ENCODE measurements at regions not wholly inside any gene's neighbourhood (a gene's known extent, or its start where the extent isn't known, plus 50 kb on each side); places are given as distances from the start of the nearest gene placed in this dataset.
A peak's percentile ranks its signal among the peaks of the same experiment; 100 is the strongest.
"Not testable (repeated sequence)": the region's sequence is repeated elsewhere in the genome, so short reads cannot be mapped to it uniquely, and the experiment has no call there.

DNA sequence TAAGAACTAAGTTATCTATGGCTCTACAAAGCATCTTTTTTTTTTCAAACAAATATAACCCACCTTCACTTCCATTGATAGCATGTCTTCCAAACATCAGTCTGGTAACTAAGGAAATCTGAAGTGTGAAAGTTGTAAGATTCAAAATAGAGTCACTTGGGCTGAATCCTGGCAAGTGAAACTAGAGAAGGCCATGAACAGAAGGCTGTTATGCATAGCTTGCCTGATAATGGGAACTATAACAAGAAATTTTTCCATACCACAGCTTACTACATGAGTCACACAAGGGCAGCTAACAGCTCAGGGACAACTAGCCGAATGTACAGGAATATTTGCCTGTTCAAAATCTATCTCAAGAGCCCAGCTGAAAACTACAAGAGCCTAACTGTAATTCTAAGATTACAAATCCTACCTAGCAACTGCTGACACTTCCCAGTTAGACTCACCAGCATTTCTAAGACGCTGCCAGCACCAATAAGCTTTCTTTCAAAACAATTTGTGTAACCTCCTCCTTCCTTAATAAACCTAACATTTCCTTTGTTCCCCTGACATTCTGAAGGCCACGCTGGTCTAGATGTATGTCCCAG is 1066.5 kb downstream of the PLOD2 start:
- DNase-seq: peak; percentile 63

DNA sequence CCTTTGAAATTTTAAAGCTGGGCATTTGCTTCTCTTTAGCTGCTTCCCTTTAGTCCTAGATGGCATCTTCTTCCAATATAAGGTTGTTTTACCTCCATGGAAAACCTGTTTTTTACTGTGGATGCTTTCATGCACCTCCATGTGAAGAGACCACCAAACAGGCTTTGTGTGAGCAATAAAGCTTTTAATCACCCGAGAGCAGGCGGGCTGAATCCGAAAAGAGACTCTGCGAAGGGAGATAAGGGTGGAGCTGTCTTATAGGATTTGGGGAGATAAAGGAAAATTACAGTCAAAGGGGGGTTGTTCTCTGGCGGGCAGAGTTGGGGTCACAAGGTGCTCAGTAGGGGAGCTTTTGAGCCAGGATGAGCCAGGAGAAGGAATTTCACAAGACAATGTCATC is 1049.8 kb downstream of the PLOD2 start:
- not testable (repeated sequence) for DNase-seq

DNA sequence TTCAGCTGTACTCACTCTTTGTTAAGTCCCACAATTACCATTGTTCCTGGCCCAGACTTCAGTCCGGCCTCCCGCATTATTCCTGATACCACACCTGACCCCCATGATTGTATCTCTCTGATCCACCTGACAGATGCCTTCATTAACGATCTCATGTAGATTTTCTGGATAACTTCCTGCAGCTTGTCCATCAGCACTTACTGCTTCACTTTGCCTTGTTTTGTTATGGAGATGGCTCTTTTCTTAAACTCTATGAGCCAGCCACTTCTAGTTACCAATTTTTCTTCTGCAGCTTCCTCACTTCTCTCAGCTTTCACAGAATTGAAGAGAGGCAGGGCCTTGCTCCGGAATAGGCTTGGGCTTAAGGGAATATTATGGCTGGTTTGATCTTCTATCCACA is 1044.2 kb downstream of the PLOD2 start:
- DNase-seq: no peak

DNA sequence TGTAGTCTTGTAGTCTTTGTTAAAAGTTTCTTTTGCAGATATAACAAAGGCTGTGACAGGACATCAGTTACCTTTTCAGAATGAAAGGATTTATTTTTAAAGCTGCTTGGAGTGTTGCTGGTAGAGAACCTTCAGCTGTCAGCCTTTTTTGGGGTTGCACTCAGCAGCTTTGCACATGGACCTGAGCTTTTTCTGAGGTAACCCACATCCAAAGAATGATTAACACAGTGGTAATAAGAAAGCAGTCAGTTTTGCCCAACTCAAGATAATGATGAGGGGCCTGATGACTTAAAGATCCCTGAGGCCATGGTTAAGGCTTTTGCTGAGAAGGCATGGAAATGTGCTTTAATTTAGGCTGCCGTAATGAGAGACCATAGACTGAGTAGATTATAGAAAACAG is 1042.7 kb downstream of the PLOD2 start:
- no peak for DNase-seq

DNA sequence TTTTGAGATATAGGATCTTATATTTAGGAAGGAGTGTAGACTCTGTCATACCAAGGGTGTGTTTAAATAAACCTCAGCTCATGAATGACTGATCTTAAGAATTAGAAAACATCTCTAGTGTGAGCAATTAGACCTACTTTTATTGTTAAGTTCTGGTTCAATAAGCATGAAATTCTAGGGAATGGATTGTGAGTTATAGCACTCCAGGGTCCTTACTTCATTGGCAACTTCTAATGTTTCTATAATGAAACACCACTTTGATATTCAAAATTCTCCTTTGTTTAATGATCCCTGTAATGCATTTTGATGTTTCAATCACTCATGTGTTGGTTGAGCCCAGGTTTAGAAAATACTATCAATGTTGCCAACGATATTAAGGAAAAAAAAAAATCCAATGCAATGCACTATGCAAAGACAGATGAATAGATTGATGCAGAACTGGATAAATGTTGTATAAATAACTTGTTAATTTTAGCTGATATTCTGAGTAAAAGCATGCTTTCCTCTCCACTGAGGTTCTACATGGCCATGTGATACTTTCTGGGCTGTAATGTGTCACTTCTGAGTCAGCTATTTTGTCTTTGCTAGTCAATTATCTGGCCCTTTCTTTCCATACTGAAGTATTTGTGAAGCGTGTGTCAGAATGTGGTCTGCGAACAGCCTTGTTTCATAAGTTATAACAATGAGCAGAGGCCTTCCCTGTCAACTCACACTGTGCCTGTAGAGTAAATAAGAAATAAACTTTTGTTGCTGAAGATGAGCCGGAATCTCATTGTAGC is 1035.9 kb downstream of the PLOD2 start:
- peak; percentile 28 for DNase-seq

DNA sequence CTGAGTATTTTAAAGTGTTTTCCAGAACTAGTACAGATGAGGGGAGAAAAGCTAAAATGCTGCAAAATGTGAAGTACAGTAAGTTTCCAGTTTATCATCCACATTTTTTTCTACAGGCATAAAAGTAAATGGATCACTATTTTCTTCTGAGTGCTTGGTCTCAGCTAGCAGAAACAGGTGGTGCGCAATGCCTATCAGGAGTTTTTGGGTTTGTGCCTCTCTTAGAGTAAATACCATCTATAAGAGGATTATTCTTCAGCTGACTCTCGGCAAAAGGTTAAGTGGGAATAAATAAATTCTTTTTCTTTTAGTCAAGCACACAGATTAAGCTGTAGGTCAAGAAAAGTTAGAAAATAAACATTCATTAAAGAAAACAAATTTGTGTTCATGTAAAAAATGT is 1027.7 kb downstream of the PLOD2 start:
- no peak for DNase-seq

GRCh38 chr3:145134738-145135137 is 1026.2 kb downstream of the PLOD2 start:
- no peak for DNase-seq

DNA sequence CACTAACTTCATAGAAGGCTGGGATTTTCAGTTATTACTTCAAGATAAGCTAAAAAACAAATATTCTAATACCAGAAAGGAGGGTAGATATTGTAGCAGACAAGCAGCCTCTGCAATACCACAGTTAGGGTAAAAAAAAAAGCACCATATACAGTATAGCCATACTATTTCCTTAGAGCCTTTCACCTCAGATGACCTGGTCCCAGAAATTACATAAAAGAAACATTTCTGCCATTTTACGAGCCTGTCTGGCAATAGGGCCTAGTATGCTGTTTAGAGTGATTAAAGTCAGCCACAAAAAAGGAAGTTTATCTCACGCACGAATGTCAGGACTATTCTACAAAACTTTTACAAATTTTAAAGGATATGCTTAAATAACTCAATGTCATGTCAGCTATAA is 1016.6 kb downstream of the PLOD2 start:
- DNase-seq: no peak

GRCh38 chr3:145145461-145145860 is 1015.5 kb downstream of the PLOD2 start:
- peak; percentile 7 for DNase-seq

GRCh38 chr3:145159640-145160039 is 1001.3 kb downstream of the PLOD2 start:
- no peak for DNase-seq

- DNase-seq: no peak
Observed at GRCh38 chr3:145170121-145170520, 990.9 kb downstream of the PLOD2 start.

DNA sequence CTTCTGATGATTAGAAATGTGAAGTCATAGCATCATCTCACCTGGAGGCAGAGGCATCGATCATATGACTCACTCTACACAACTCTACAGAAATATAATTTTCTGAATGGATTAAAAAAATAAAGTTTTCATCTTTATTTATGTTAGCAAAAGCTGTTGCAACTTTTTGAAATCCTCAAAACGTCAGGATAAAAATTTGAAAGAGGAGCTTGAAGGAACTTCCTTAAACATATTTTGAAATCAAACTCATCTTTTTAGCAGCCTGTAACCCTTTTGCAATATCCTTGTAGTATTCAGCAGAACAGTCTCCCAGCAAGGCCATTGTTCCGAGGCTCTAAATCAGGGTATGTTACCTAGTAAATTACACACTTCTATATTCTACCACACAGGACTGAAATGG is 985.4 kb downstream of the PLOD2 start:
- DNase-seq: no peak

DNA sequence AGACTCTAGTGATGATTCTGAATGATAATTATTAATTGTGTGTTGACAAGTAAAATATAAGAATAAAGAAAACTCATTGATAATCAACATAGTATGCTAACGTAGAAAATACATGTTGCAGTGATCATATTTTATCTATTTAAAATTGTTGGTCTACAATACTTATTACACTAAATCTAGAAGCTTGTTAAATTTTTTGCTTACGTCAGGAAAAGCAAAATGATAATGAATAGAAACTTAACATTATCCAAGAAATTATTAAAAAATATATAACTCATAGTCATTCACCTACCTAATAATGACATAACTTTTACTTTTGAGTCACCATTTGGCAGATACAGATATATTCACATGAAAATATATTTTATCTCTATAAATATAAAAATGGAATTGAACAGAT is 984.1 kb downstream of the PLOD2 start:
- no peak for DNase-seq

GRCh38 chr3:145177828-145178227 is 983.2 kb downstream of the PLOD2 start:
- DNase-seq: no peak

- peak; percentile 21 for DNase-seq
Observed at GRCh38 chr3:145182196-145182911, 978.6 kb downstream of the PLOD2 start.

DNA sequence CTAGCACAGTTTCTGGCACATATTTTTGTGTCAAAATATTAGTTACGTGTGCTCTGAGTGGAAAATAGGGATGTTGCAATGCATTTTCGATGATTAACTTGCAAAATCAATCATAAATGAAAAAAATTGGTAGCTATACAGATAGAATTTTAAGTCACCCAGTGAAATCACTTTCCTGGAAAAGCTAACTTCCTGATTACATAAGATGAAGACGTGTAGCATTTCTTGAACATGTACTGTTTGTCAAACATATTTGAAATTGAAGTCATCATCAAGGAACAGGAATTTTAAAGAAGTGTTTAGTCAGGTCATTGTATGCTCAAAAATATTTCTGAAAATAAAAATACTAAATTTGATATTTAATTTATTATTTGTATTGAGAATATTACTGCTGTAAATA is 977.7 kb downstream of the PLOD2 start:
- DNase-seq: peak; percentile 3

GRCh38 chr3:145188079-145188770 is 972.8 kb downstream of the PLOD2 start:
- no peak for DNase-seq

- DNase-seq: no peak
Observed at GRCh38 chr3:145190138-145190537, 970.8 kb downstream of the PLOD2 start.

- no peak for DNase-seq
Observed at GRCh38 chr3:145190761-145191160, 970.2 kb downstream of the PLOD2 start.

- no peak for DNase-seq
Observed at GRCh38 chr3:145191543-145191942, 969.4 kb downstream of the PLOD2 start.

DNA sequence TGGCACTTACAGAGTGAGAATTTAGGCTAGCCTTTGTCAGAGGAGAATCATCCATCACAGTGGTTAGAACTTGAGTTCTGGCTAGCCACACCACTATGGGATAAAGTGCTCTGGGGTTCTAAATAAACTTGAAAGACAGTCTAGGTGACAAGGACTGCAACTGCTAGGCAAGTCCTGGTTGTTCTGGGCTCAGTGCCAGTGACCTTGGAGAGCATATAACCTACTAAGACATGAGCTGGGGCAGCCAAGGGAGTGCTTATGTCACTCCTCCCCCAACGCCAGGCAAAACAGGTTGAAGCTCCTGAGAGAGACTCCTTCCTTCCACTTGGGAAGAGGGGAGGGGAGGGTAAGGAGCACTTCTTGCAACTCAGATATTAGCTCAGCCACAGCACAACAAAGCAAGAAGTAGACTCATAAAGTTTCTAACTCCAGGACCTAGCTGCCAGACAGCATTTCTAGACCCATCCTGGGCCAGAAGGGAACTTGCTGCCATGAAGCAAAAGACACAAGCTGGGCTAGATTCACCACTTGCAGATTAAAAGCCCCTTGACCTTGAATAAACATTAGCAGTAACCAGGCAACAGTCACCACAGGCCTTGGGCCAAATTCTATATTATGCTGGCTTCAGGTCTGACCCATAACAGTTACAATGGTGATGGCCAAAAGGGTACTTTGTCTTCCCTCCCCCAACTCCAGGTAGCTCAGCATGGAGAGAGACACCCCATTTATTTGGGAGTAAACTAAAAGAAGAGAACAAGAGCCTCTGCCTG is 963.7 kb downstream of the PLOD2 start:
- DNase-seq: no peak

GRCh38 chr3:145197821-145198220 is 963.2 kb downstream of the PLOD2 start:
- no peak for DNase-seq

DNA sequence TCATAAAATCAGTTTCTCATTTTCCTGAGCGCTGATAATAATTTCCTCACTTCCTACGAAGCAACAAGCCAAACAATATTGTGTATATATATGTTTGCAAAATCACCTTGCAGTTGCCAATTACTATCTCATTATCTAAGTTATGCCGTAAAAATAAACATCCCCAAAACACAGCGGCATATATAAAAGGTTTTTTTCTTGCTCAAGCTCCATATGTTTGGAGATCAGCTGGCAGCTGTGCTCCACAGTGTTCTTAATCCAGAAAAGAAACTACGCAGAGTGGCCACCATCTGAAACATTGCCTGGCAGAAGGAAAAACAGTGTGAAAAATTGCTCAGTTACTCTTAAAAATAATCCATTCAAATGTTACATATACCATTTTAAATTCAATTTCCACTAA is 951.4 kb downstream of the PLOD2 start:
- DNase-seq: no peak

All from fibroblast of skin of right quadriceps (primary cell).